ENCODE measurements at regions not wholly inside any gene's neighbourhood (a gene's known extent, or its start where the extent isn't known, plus 50 kb on each side); places are given as distances from the start of the nearest gene placed in this dataset.

DNA sequence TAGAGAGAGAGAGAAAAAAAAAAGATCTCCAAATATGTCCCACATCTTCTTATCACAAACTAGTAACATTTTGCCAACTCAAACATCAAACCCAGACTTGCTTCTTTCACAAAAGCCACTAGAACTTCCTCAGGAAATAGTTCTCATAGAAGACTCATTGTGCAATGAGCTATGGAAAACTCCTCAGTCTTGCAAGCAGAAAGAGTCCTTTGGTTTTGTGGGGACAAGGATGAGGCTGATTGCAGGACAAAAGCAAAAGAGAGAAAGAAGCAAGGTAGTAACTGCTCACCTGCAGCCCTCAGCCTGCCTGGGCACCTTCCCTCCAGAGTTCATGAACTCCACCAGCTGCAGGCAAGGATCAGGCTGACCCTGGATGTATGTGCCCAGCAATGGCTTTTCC, 399.0 kb downstream of the IRX1 start:
- ChIA-PET CTCF (no interaction called here), POLR2A (no interaction called here)
- H2AFZ ChIP-seq (ENCODE audit: insufficient read depth, low read depth, low read length, poor library complexity, severe bottlenecking): no peak overlapping the region
- no peaks in the 10 kb centered on the region for H4K20me1 ChIP-seq (ENCODE audit: control insufficient read depth, insufficient read depth, low read length, poor library complexity, severe bottlenecking)
- H3K4me1 ChIP-seq (ENCODE audit: control insufficient read depth in 2 of 2, insufficient read depth in 2 of 2, low read length in 2 of 2): no peaks in the 10 kb centered on the region
- H3K4me2 ChIP-seq (replicated peaks; ENCODE audit: low read depth, low read length, poor library complexity, severe bottlenecking): no peak overlapping the region
- Mint-ChIP-seq H3K9me3 (ENCODE audit: insufficient read depth) (peaks cover 4% of the 10 kb centered on the region), H3K4me1 (no peaks in the 10 kb centered on the region), H3K4me3 (no peak overlapping the region), H3K27ac (no peak overlapping the region), H3K27me3 (no peaks in the 10 kb centered on the region)
- H3K79me2 ChIP-seq (ENCODE audit: control insufficient read depth, insufficient read depth, low read length): no peaks in the 10 kb centered on the region
- H3K9me3 ChIP-seq (ENCODE audit: control extremely low read depth in 1 of 3, control insufficient read depth in 2 of 3, insufficient read depth in 1 of 3, low read length in 2 of 3): peaks cover 0 to 25% (median 0%) of the 10 kb centered on the region in 3 donors
- DNase-seq (no peak), ATAC-seq (ENCODE audit: low read depth) (no peak)
- no peaks in the 10 kb centered on the region for H3K27me3 ChIP-seq (replicated peaks in 1 of 4; ENCODE audit: control extremely low read depth in 1 of 4, control insufficient read depth in 3 of 4, insufficient read depth in 4 of 4, low read length in 3 of 4)
- no peaks in the 10 kb centered on the region for H3K36me3 ChIP-seq (replicated peaks in 1 of 2; ENCODE audit: control extremely low read depth in 1 of 2, control insufficient read depth in 1 of 2, extremely low read depth in 1 of 2, insufficient read depth in 2 of 2, low read length in 1 of 2)
- TF ChIP-seq, protein P1, sequence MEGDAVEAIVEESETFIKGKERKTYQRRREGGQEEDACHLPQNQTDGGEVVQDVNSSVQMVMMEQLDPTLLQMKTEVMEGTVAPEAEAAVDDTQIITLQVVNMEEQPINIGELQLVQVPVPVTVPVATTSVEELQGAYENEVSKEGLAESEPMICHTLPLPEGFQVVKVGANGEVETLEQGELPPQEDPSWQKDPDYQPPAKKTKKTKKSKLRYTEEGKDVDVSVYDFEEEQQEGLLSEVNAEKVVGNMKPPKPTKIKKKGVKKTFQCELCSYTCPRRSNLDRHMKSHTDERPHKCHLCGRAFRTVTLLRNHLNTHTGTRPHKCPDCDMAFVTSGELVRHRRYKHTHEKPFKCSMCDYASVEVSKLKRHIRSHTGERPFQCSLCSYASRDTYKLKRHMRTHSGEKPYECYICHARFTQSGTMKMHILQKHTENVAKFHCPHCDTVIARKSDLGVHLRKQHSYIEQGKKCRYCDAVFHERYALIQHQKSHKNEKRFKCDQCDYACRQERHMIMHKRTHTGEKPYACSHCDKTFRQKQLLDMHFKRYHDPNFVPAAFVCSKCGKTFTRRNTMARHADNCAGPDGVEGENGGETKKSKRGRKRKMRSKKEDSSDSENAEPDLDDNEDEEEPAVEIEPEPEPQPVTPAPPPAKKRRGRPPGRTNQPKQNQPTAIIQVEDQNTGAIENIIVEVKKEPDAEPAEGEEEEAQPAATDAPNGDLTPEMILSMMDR (IDR thresholded peaks at IDR 0.05): no peak
- TF ChIP-seq EZH2 (IDR thresholded peaks at IDR 0.05; ENCODE audit: borderline replicate concordance, insufficient read depth, low read depth, low read length, poor library complexity, severe bottlenecking): no peak
- no peak overlapping the region for H3K27ac ChIP-seq (ENCODE audit: low read length in 2 of 2)
- intact Hi-C loops (cut with micrococcal nuclease): no loop called here
- H3K9ac ChIP-seq (ENCODE audit: low read length): no peak overlapping the region
- no peak overlapping the region for H3K4me3 ChIP-seq (ENCODE audit: control extremely low read depth in 1 of 5, extremely low read depth in 1 of 5, insufficient read depth in 1 of 5, low read depth in 2 of 5, low read length in 4 of 5)

DNA sequence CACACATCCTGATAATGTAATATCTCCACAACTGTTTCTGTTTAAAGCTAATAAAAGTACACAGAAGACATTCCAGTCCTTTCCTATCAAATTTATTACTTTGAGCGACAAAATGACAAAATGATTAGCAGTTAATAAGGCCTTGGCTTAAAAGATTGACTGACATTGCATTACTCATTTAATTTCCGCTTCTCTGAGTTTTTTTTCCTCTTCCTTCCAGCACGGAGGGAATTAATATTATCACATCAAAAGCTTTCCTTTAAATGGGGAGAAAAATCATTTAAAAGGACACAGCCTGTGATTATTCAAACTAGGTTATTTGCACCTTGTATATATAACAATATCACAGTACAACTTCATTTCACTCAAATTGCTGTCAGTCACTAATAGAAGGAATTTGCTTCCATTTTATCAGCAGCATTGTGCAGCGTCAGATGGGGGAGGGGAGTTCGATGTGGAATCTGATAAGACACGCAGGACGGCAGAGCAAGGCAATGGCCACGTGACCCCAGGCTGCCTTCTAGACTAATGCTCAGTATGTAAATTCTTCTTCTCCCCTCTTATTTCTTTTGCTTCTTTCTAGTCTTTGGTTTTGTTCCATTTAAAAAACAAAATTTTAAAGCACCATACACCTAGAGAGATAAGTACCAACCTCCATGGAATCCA, 400.5 kb downstream of the IRX1 start:
- ChIA-PET CTCF (no interaction called here), POLR2A (no interaction called here)
- no peak overlapping the region for H2AFZ ChIP-seq (ENCODE audit: insufficient read depth, low read depth, low read length, poor library complexity, severe bottlenecking)
- H3K4me3 ChIP-seq (ENCODE audit: control extremely low read depth in 1 of 5, extremely low read depth in 1 of 5, insufficient read depth in 1 of 5, low read depth in 2 of 5, low read length in 4 of 5): no peak overlapping the region
- H3K4me2 ChIP-seq (replicated peaks; ENCODE audit: low read depth, low read length, poor library complexity, severe bottlenecking): no peak overlapping the region
- intact Hi-C loops (cut with micrococcal nuclease): no loop called here
- Mint-ChIP-seq H3K4me1 (no peaks in the 10 kb centered on the region), H3K27ac (no peak overlapping the region), H3K27me3 (no peaks in the 10 kb centered on the region), H3K9me3 (ENCODE audit: insufficient read depth) (peaks cover 4% of the 10 kb centered on the region), H3K4me3 (no peak overlapping the region)
- H3K9ac ChIP-seq (ENCODE audit: low read length): no peak overlapping the region
- no peak overlapping the region for H3K27ac ChIP-seq (ENCODE audit: low read length in 2 of 2)
- H3K36me3 ChIP-seq (replicated peaks in 1 of 2; ENCODE audit: control extremely low read depth in 1 of 2, control insufficient read depth in 1 of 2, extremely low read depth in 1 of 2, insufficient read depth in 2 of 2, low read length in 1 of 2): no peaks in the 10 kb centered on the region
- H4K20me1 ChIP-seq (ENCODE audit: control insufficient read depth, insufficient read depth, low read length, poor library complexity, severe bottlenecking): no peaks in the 10 kb centered on the region
- TF ChIP-seq, protein P1 (IDR thresholded peaks at IDR 0.05): no peak
- no peak for TF ChIP-seq EZH2 (IDR thresholded peaks at IDR 0.05; ENCODE audit: borderline replicate concordance, insufficient read depth, low read depth, low read length, poor library complexity, severe bottlenecking)
- ATAC-seq (ENCODE audit: low read depth): no peak
- H3K79me2 ChIP-seq (ENCODE audit: control insufficient read depth, insufficient read depth, low read length): no peaks in the 10 kb centered on the region
- WGBS (ENCODE audit: insufficient coverage): 100% methylated on average over 1 of the region's 8 CpGs
- no peaks in the 10 kb centered on the region for H3K27me3 ChIP-seq (replicated peaks in 1 of 4; ENCODE audit: control extremely low read depth in 1 of 4, control insufficient read depth in 3 of 4, insufficient read depth in 4 of 4, low read length in 3 of 4)
- DNase-seq: no peak
- H3K9me3 ChIP-seq (ENCODE audit: control extremely low read depth in 1 of 3, control insufficient read depth in 2 of 3, insufficient read depth in 1 of 3, low read length in 2 of 3): peaks cover 0 to 25% (median 0%) of the 10 kb centered on the region in 3 donors
- no peaks in the 10 kb centered on the region for H3K4me1 ChIP-seq (ENCODE audit: control insufficient read depth in 2 of 2, insufficient read depth in 2 of 2, low read length in 2 of 2)
